Thyroid gland (tissue), 4 donors: ENCODE measurements at regions not wholly inside any gene's neighbourhood (a gene's known extent, or its start where the extent isn't known, plus 50 kb on each side); places are given as distances from the start of the nearest gene placed in this dataset.

Experiments used
- POLR2A ChIP-seq, 2 donors: fragments of 450-650 bp; IDR thresholded peaks; one replicate each; pipeline ENCODE4 v1.6.1; 2017; ENCODE audit warnings: antibody characterized with exemption in 2 of 2, mild to moderate bottlenecking in 2 of 2, moderate library complexity in 1 of 2
- TF ChIP-seq, protein P1 (sequence below), 6 experiments: fragments of 200-600 bp in 3 of 6; fragments of 450-650 bp in 3 of 6; sonication (generic) in 3 of 6; IDR thresholded peaks; one replicate each; pipeline ENCODE4 v1.5.1; 2016 to 2019; ENCODE audit warnings: antibody characterized with exemption in 6 of 6, mild to moderate bottlenecking in 2 of 6, inconsistent platforms in 1 of 6, moderate library complexity in 1 of 6

DNA sequence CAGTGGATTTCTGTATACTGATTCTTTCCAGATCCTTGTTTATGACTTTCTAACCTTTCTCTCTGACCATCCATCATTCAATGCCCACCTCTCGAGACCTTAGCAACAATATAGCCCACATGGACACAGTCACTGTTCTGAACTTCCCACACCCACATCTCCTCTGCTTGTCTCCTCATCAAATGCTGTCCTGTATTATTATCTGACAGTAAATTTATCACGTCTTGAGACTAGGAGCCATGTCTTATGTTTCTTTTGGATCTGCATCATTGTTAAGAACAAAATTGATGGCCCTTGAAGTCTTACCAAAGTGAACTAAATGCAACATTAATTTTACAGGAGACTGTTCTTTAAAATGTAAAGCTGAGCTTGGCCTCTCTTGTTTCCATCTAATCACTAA lies 495.4 kb upstream of the KLF4 start:
- TF ChIP-seq, protein P1, sequence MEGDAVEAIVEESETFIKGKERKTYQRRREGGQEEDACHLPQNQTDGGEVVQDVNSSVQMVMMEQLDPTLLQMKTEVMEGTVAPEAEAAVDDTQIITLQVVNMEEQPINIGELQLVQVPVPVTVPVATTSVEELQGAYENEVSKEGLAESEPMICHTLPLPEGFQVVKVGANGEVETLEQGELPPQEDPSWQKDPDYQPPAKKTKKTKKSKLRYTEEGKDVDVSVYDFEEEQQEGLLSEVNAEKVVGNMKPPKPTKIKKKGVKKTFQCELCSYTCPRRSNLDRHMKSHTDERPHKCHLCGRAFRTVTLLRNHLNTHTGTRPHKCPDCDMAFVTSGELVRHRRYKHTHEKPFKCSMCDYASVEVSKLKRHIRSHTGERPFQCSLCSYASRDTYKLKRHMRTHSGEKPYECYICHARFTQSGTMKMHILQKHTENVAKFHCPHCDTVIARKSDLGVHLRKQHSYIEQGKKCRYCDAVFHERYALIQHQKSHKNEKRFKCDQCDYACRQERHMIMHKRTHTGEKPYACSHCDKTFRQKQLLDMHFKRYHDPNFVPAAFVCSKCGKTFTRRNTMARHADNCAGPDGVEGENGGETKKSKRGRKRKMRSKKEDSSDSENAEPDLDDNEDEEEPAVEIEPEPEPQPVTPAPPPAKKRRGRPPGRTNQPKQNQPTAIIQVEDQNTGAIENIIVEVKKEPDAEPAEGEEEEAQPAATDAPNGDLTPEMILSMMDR (IDR thresholded peaks at IDR 0.05): no peak
- TF ChIP-seq POLR2A (IDR thresholded peaks at IDR 0.05): no peak
